Urothelium cell line (cell line): ENCODE measurements at regions not wholly inside any gene's neighbourhood (a gene's known extent, or its start where the extent isn't known, plus 50 kb on each side); places are given as distances from the start of the nearest gene placed in this dataset.
"Not testable (repeated sequence)": the region's sequence is repeated elsewhere in the genome, so short reads cannot be mapped to it uniquely, and the experiment has no call there.

Source experiments
- DNase-seq: peaks from one replicate; pipeline ENCODE4 v3.0.0; 2011; ENCODE audit warnings: low spot score, mixed read lengths
- FAIRE-seq: peaks from 2 replicates; lab custom pipeline; 2011; peaks lifted over from hg19 to GRCh38; lab: Jason Lieb, UNC

- FAIRE-seq (no peak), DNase-seq (no peak)
Observed at GRCh38 chr3:166560253-166560652, 723.0 kb upstream of the BCHE start.

- FAIRE-seq, result no peak
- DNase-seq, result no peak
Observed at GRCh38 chr3:166556955-166557354, 719.7 kb upstream of the BCHE start.

- FAIRE-seq, result no peak
- DNase-seq, result no peak
Observed at GRCh38 chr3:166554023-166554422, 716.8 kb upstream of the BCHE start.

- FAIRE-seq, result no peak
- DNase-seq, result no peak
Observed at GRCh38 chr3:166533740-166534139, 696.5 kb upstream of the BCHE start.

GRCh38 chr3:166531730-166532129 lies 694.5 kb upstream of the BCHE start:
- FAIRE-seq, result no peak
- DNase-seq, result no peak

GRCh38 chr3:166527325-166527724 lies 690.1 kb upstream of the BCHE start:
- no peak for DNase-seq
- no peak for FAIRE-seq

GRCh38 chr3:166526881-166527280 lies 689.7 kb upstream of the BCHE start:
- FAIRE-seq (no peak), DNase-seq (no peak)

- DNase-seq (no peak), FAIRE-seq (no peak)
Observed at GRCh38 chr3:166522017-166522416, 684.8 kb upstream of the BCHE start.

- FAIRE-seq (no peak), DNase-seq (no peak)
Observed at GRCh38 chr3:166519443-166519842, 682.2 kb upstream of the BCHE start.

- DNase-seq, result no peak
- no peak for FAIRE-seq
Observed at GRCh38 chr3:166518040-166518439, 680.8 kb upstream of the BCHE start.

GRCh38 chr3:166510382-166510781 lies 673.2 kb upstream of the BCHE start:
- no peak for DNase-seq
- FAIRE-seq, result no peak

- not testable (repeated sequence) for FAIRE-seq, DNase-seq
Observed at GRCh38 chr3:166500420-166500819, 663.2 kb upstream of the BCHE start.

GRCh38 chr3:166499636-166500035 lies 662.4 kb upstream of the BCHE start:
- DNase-seq (no peak), FAIRE-seq (no peak)

- DNase-seq (no peak), FAIRE-seq (no peak)
Observed at GRCh38 chr3:166498446-166498845, 661.2 kb upstream of the BCHE start.

- FAIRE-seq (no peak), DNase-seq (no peak)
Observed at GRCh38 chr3:166489826-166490225, 652.6 kb upstream of the BCHE start.

- DNase-seq, result no peak
Observed at GRCh38 chr3:166488977-166489672, 651.9 kb upstream of the BCHE start.

GRCh38 chr3:166484470-166484869 lies 647.2 kb upstream of the BCHE start:
- DNase-seq, result no peak
- FAIRE-seq, result no peak

More at GRCh38 chr3:166488977-166489672, 651.9 kb upstream of the BCHE start:
- FAIRE-seq, result no peak

- FAIRE-seq (no peak), DNase-seq (no peak)
Observed at GRCh38 chr3:166481340-166481739, 644.1 kb upstream of the BCHE start.

- FAIRE-seq, result no peak
- DNase-seq, result no peak
Observed at GRCh38 chr3:166478356-166478755, 641.1 kb upstream of the BCHE start.

GRCh38 chr3:166473501-166473900 lies 636.3 kb upstream of the BCHE start:
- no peak for FAIRE-seq

GRCh38 chr3:166472015-166472414 lies 634.8 kb upstream of the BCHE start:
- FAIRE-seq (no peak), DNase-seq (no peak)

More at GRCh38 chr3:166473501-166473900, 636.3 kb upstream of the BCHE start:
- DNase-seq, result no peak

GRCh38 chr3:166471074-166471767 lies 634.0 kb upstream of the BCHE start:
- DNase-seq (no peak), FAIRE-seq (no peak)
